ENCODE measurements at regions not wholly inside any gene's neighbourhood (a gene's known extent, or its start where the extent isn't known, plus 50 kb on each side); places are given as distances from the start of the nearest gene placed in this dataset.

GRCh38 chr13:80706164-80706471 is 365.2 kb upstream of the SPRY2 start:
- no peaks in the 10 kb centered on the region for H4K20me1 ChIP-seq (ENCODE audit: insufficient read depth, low read length)
- H3K27me3 ChIP-seq (ENCODE audit: control insufficient read depth in 2 of 2, insufficient read depth in 2 of 2, low read length in 2 of 2) = no peaks in the 10 kb centered on the region
- H3K79me2 ChIP-seq (ENCODE audit: insufficient read depth, low read length) = no peaks in the 10 kb centered on the region
- H3K36me3 Mint-ChIP-seq = no peaks in the 10 kb centered on the region
- no peaks in the 10 kb centered on the region for H3K27me3 Mint-ChIP-seq (ENCODE audit: low read depth in 3 of 3)
- no peak overlapping the region for H3K4me3 Mint-ChIP-seq
- H3K9ac ChIP-seq (ENCODE audit: insufficient read depth, low read length, poor library complexity, severe bottlenecking) = no peak overlapping the region
- no peaks in the 10 kb centered on the region for H3K4me1 ChIP-seq (ENCODE audit: control insufficient read depth in 1 of 2, insufficient read depth in 2 of 2, low read length in 2 of 2)
- no peak overlapping the region for H3K27ac ChIP-seq (ENCODE audit: low read depth in 1 of 2, low read length in 2 of 2)
- H3K9me3 ChIP-seq (replicated peaks in 1 of 2; ENCODE audit: control insufficient read depth in 1 of 2, insufficient read depth in 1 of 2, low read length in 2 of 2) = peaks cover 24 to 43% of the 10 kb centered on the region in 2 donors
- no peak overlapping the region for H3K4me3 ChIP-seq (replicated peaks in 1 of 3; ENCODE audit: low read depth in 2 of 3, low read length in 3 of 3)
- H3K4me1 Mint-ChIP-seq = no peaks in the 10 kb centered on the region
- intact Hi-C loops (cut with micrococcal nuclease) = no loop called here
- H3K36me3 ChIP-seq (replicated peaks in 1 of 2; ENCODE audit: control insufficient read depth in 1 of 2, insufficient read depth in 2 of 2, low read length in 2 of 2) = no peaks in the 10 kb centered on the region
- TF ChIP-seq CTCF (IDR thresholded peaks at IDR 0.05) = no peak
- H3K27ac Mint-ChIP-seq = no peak overlapping the region
- WGBS (ENCODE audit: insufficient coverage) = 100% methylated on average over 1 of the region's 10 CpGs
- H3K9me3 Mint-ChIP-seq = peaks cover 20 to 42% (median 30%) of the 10 kb centered on the region in 7 donors
- DNase-seq = no peak
- no peak overlapping the region for H2AFZ ChIP-seq (ENCODE audit: insufficient read depth, low read depth, low read length, poor library complexity, severe bottlenecking)
- H3K4me2 ChIP-seq (replicated peaks; ENCODE audit: extremely low read depth, low read length, poor library complexity, severe bottlenecking) = no peak overlapping the region

- Histone ChIP-seq H3K9me3 (replicated peaks in 1 of 2; ENCODE audit: control insufficient read depth in 1 of 2, insufficient read depth in 1 of 2, low read length in 2 of 2) (peaks cover 24 to 43% of the 10 kb centered on the region in 2 donors), H3K27me3 (ENCODE audit: control insufficient read depth in 2 of 2, insufficient read depth in 2 of 2, low read length in 2 of 2) (no peaks in the 10 kb centered on the region), H3K4me2 (replicated peaks; ENCODE audit: extremely low read depth, low read length, poor library complexity, severe bottlenecking) (no peak overlapping the region), H4K20me1 (ENCODE audit: insufficient read depth, low read length) (no peaks in the 10 kb centered on the region), H3K36me3 (replicated peaks in 1 of 2; ENCODE audit: control insufficient read depth in 1 of 2, insufficient read depth in 2 of 2, low read length in 2 of 2) (no peaks in the 10 kb centered on the region), H3K27ac (ENCODE audit: low read depth in 1 of 2, low read length in 2 of 2) (no peak overlapping the region), H3K4me3 (replicated peaks in 1 of 3; ENCODE audit: low read depth in 2 of 3, low read length in 3 of 3) (no peak overlapping the region), H3K4me1 (ENCODE audit: control insufficient read depth in 1 of 2, insufficient read depth in 2 of 2, low read length in 2 of 2) (no peaks in the 10 kb centered on the region), H3K79me2 (ENCODE audit: insufficient read depth, low read length) (no peaks in the 10 kb centered on the region), H3K9ac (ENCODE audit: insufficient read depth, low read length, poor library complexity, severe bottlenecking) (no peak overlapping the region), H2AFZ (ENCODE audit: insufficient read depth, low read depth, low read length, poor library complexity, severe bottlenecking) (no peak overlapping the region)
- Mint-ChIP-seq H3K4me1 (no peaks in the 10 kb centered on the region), H3K4me3 (no peak overlapping the region), H3K36me3 (no peaks in the 10 kb centered on the region), H3K27me3 (ENCODE audit: low read depth in 3 of 3) (no peaks in the 10 kb centered on the region), H3K9me3 (peaks cover 20 to 42% (median 30%) of the 10 kb centered on the region in 7 donors), H3K27ac (no peak overlapping the region)
- DNase-seq = no peak
- intact Hi-C loops (cut with micrococcal nuclease) = no loop called here
- WGBS (ENCODE audit: insufficient coverage) = 89% methylated on average over 5 of the region's 30 CpGs
- no peak for TF ChIP-seq CTCF (IDR thresholded peaks at IDR 0.05)
Measured at GRCh38 chr13:80705371-80706163, 364.6 kb upstream of the SPRY2 start.

All from CD14-positive monocyte (primary cell).